Panc1 (cell line): ENCODE measurements at regions not wholly inside any gene's neighbourhood (a gene's known extent, or its start where the extent isn't known, plus 50 kb on each side); places are given as distances from the start of the nearest gene placed in this dataset.

Source experiments
- CTCF ChIP-seq: fragments of 450-650 bp; IDR thresholded peaks from 2 replicates; pipeline ENCODE4 v1.5.1; 2017; ENCODE audit warnings: mild to moderate bottlenecking
- POLR2AphosphoS5 ChIP-seq: IDR thresholded peaks from 2 replicates; pipeline ENCODE4 v1.6.1; 2012; ENCODE audit warnings: mild to moderate bottlenecking, low read depth, low read length, moderate library complexity
- REST ChIP-seq, 2 experiments: IDR thresholded peaks; 2 replicates each; pipeline ENCODE4 v1.6.1; 2011 to 2012; ENCODE audit warnings: low read depth in 2 of 2, control low read depth in 1 of 2, low read length in 1 of 2, mild to moderate bottlenecking in 1 of 2, moderate library complexity in 1 of 2; ENCODE audit not compliant: insufficient read depth in 1 of 2
- SIN3A ChIP-seq: IDR thresholded peaks from 2 replicates; pipeline ENCODE4 v1.6.1; 2012; ENCODE audit warnings: low read depth, mild to moderate bottlenecking, low read length, moderate library complexity, borderline replicate concordance; ENCODE audit not compliant: insufficient read depth
- TCF7L2 ChIP-seq: IDR thresholded peaks from 2 replicates; pipeline ENCODE4 v1.6.1; 2011; ENCODE audit warnings: mild to moderate bottlenecking, low read depth, low read length, inconsistent platforms

- no peak for TF ChIP-seq REST (IDR thresholded peaks at IDR 0.05; ENCODE audit: insufficient read depth in 1 of 2, low read depth in 2 of 2, low read length in 1 of 2)
- TF ChIP-seq CTCF, result no peak
- TF ChIP-seq POLR2AphosphoS5, result no peak
- TF ChIP-seq SIN3A, result no peak
- TF ChIP-seq TCF7L2, result no peak
Observed at GRCh38 chr14:100648474-100649172, 61.4 kb upstream of the BEGAIN start.
